H9 (cell line): ENCODE measurements at regions not wholly inside any gene's neighbourhood (a gene's known extent, or its start where the extent isn't known, plus 50 kb on each side); places are given as distances from the start of the nearest gene placed in this dataset.

ENCODE experiments used
- DNase-seq: peaks from one replicate; pipeline ENCODE4 v3.0.0-alpha.2; 2017
- H2AFZ ChIP-seq: one replicate; pipeline ENCODE4 v1.6.1; 2013; ENCODE audit warnings: mild to moderate bottlenecking, low read length, control low read depth, moderate library complexity
- H2AK5ac ChIP-seq: 2 replicates; pipeline ENCODE4 v1.6.1; 2013; ENCODE audit warnings: low read length, control low read depth, mixed read lengths; ENCODE audit not compliant: insufficient read length
- H2BK120ac ChIP-seq: one replicate; pipeline ENCODE4 v1.6.1; 2013; ENCODE audit warnings: low read depth, mild to moderate bottlenecking, low read length, control low read depth, inconsistent platforms; ENCODE audit not compliant: poor library complexity, severe bottlenecking
- H2BK12ac ChIP-seq: 2 replicates; pipeline ENCODE4 v1.6.1; 2013; ENCODE audit warnings: low read length, control low read depth, mixed read lengths, low read depth; ENCODE audit not compliant: insufficient read length
- H2BK15ac ChIP-seq: 2 replicates; pipeline ENCODE4 v1.6.1; 2013; ENCODE audit warnings: low read depth, low read length, control low read depth
- H2BK20ac ChIP-seq: one replicate; pipeline ENCODE4 v1.6.1; 2013; ENCODE audit warnings: low read depth, mild to moderate bottlenecking, low read length, control low read depth, inconsistent platforms; ENCODE audit not compliant: poor library complexity, severe bottlenecking
- H2BK5ac ChIP-seq: 2 replicates; pipeline ENCODE4 v1.6.1; 2013; ENCODE audit warnings: low read length, control low read depth, mixed read lengths; ENCODE audit not compliant: insufficient read length
- H3K14ac ChIP-seq: 2 replicates; pipeline ENCODE4 v1.6.1; 2013; ENCODE audit warnings: low read length, control low read depth; ENCODE audit not compliant: insufficient read depth
- H3K18ac ChIP-seq: 2 replicates; pipeline ENCODE4 v1.6.1; 2013; ENCODE audit warnings: low read depth, mild to moderate bottlenecking, mixed read lengths, low read length, control low read depth; ENCODE audit not compliant: insufficient read length
- H3K23ac ChIP-seq: 2 replicates; pipeline ENCODE4 v1.6.1; 2013; ENCODE audit warnings: low read length, control low read depth, mixed read lengths, low read depth; ENCODE audit not compliant: insufficient read length
- H3K23me2 ChIP-seq: 2 replicates; pipeline ENCODE4 v1.6.1; 2013; ENCODE audit warnings: low read depth, mild to moderate bottlenecking, mixed read lengths, low read length, control low read depth; ENCODE audit not compliant: insufficient read length, poor library complexity, severe bottlenecking
- H3K27ac ChIP-seq: 2 replicates; pipeline ENCODE4 v1.5.1; 2013; ENCODE audit warnings: low read length, control low read depth, mixed read lengths, low read depth; ENCODE audit not compliant: insufficient read length
- H3K27me3 ChIP-seq: 2 replicates; pipeline ENCODE4 v1.6.1; 2013; ENCODE audit warnings: low read length, control low read depth, inconsistent platforms; ENCODE audit not compliant: insufficient read depth
- H3K4ac ChIP-seq: 2 replicates; pipeline ENCODE4 v1.6.1; 2013; ENCODE audit warnings: low read depth, mild to moderate bottlenecking, control low read depth, inconsistent platforms, low read length, moderate library complexity
- H3K4me1 ChIP-seq: 2 replicates; pipeline ENCODE4 v1.6.1; 2013; ENCODE audit warnings: low read length, control low read depth, inconsistent platforms; ENCODE audit not compliant: insufficient read depth
- H3K4me2 ChIP-seq: 2 replicates; pipeline ENCODE4 v1.6.1; 2013; ENCODE audit warnings: low read length, control low read depth, mixed read lengths; ENCODE audit not compliant: insufficient read length, insufficient read depth
- H3K56ac ChIP-seq: 2 replicates; pipeline ENCODE4 v1.6.1; 2013; ENCODE audit warnings: low read depth, mild to moderate bottlenecking, mixed read lengths, low read length, control low read depth; ENCODE audit not compliant: insufficient read length
- H3K79me1 ChIP-seq: 2 replicates; pipeline ENCODE4 v1.6.1; 2013; ENCODE audit warnings: low read depth, mild to moderate bottlenecking, moderate library complexity, low read length, control low read depth, inconsistent platforms; ENCODE audit not compliant: insufficient read depth, poor library complexity, severe bottlenecking
- H3K79me2 ChIP-seq: 2 replicates; pipeline ENCODE4 v1.6.1; 2013; ENCODE audit warnings: low read length, control low read depth, inconsistent platforms; ENCODE audit not compliant: insufficient read depth
- H3K9ac ChIP-seq: 2 replicates; pipeline ENCODE4 v1.6.1; 2013; ENCODE audit warnings: low read length, control low read depth, mixed read lengths; ENCODE audit not compliant: insufficient read length; ENCODE audit errors: extremely low read depth
- H3K9me3 ChIP-seq: one replicate; pipeline ENCODE4 v1.6.1; 2013; ENCODE audit warnings: low read depth, low read length, inconsistent platforms; ENCODE audit not compliant: control insufficient read depth
- H3T11ph ChIP-seq: one replicate; pipeline ENCODE4 v1.6.1; 2013; ENCODE audit warnings: mild to moderate bottlenecking, low read length, control low read depth, inconsistent platforms
- H4K20me1 ChIP-seq: one replicate; pipeline ENCODE4 v1.6.1; 2013; ENCODE audit not compliant: control insufficient read depth, insufficient read length, insufficient read depth
- H4K5ac ChIP-seq: 2 replicates; pipeline ENCODE4 v1.6.1; 2013; ENCODE audit warnings: low read depth, mild to moderate bottlenecking, mixed read lengths, low read length, control low read depth; ENCODE audit not compliant: insufficient read length
- H4K8ac ChIP-seq: replicated peaks from 2 replicates; pipeline ENCODE4 v1.6.1; 2013; ENCODE audit warnings: low read length, control low read depth, mixed read lengths, low read depth; ENCODE audit not compliant: insufficient read length
- H4K91ac ChIP-seq: 2 replicates; pipeline ENCODE4 v1.6.1; 2013; ENCODE audit warnings: low read depth, mild to moderate bottlenecking, moderate library complexity, mixed read lengths, low read length, control low read depth; ENCODE audit not compliant: insufficient read length
- H3K27ac Mint-ChIP-seq, 3 experiments: 2 replicates in 2 of 3; 3 replicates in 1 of 3; pipeline ENCODE4 v1.8.0; 2020 to 2021; ENCODE audit warnings: mixed read lengths in 3 of 3, mild to moderate bottlenecking in 1 of 3, moderate library complexity in 1 of 3
- H3K27me3 Mint-ChIP-seq: 2 replicates; pipeline ENCODE4 v1.8.0; 2021; ENCODE audit warnings: low read depth, mild to moderate bottlenecking, moderate library complexity, mixed read lengths
- H3K36me3 Mint-ChIP-seq, 3 experiments: 2 replicates in 2 of 3; 3 replicates in 1 of 3; pipeline ENCODE4 v1.8.0; 2020 to 2021; ENCODE audit warnings: low read depth in 3 of 3, mixed read lengths in 3 of 3; ENCODE audit not compliant: insufficient read depth in 1 of 3
- H3K4me1 Mint-ChIP-seq, 2 experiments: 2 replicates each; pipeline ENCODE4 v1.8.0; 2020; ENCODE audit warnings: mixed read lengths in 2 of 2
- H3K4me3 Mint-ChIP-seq, 2 experiments: 2 replicates in 1 of 2; 3 replicates in 1 of 2; pipeline ENCODE4 v1.8.0; 2020 to 2021; ENCODE audit warnings: mild to moderate bottlenecking in 2 of 2, mixed read lengths in 2 of 2, moderate library complexity in 1 of 2
- H3K9me3 Mint-ChIP-seq, 2 experiments: 2 replicates in 1 of 2; 3 replicates in 1 of 2; pipeline ENCODE4 v1.8.0; 2020; ENCODE audit warnings: mild to moderate bottlenecking in 2 of 2, mixed read lengths in 2 of 2, moderate library complexity in 1 of 2
- CTCF ChIP-seq: fragments of 200-600 bp; sonication (generic); conservative IDR thresholded peaks from 3 replicates; pipeline ENCODE4 v1.8.0; 2021; ENCODE audit warnings: antibody characterized with exemption, mild to moderate bottlenecking
- WGBS: extraction: QIAGEN DNeasy Blood & Tissue Kit; methylation state at CpG from one replicate; pipeline ENCODE4 v1.1.7; 2013; ENCODE audit warnings: missing lambda C conversion rate, low lambda C conversion rate, mixed read lengths; ENCODE audit not compliant: insufficient read length; ENCODE audit errors: extremely low coverage; 5-methylcytosine and 5-hydroxymethylcytosine counted together

DNA sequence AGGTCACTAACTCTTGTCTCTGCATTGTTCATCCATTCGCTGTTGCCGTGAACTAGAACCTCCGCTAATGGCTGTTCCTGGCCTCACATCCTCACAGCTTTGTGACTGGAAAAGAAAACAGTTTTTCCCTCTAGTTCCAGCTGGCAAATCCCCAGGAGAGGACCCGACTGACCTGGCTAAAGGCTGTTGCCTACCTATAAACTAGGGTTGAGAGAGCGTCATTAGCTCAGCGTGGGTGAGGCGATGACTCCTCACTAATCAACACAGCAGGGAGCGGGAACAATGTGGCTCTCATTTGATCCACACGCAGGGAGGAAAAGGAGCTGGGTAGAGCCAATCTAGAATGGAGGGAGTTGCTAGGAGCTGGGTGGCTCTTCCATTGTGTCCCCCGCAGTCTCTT, 282.1 kb upstream of the IRX5 start:
- Mint-ChIP-seq H3K4me1 (peaks cover 43 to 54% of the 10 kb centered on the region in 2 experiments), H3K27ac (no peak overlapping the region)

More for the DNA sequence above, 282.1 kb upstream of the IRX5 start:
- H3K4me2 ChIP-seq = no peak overlapping the region
- TF ChIP-seq CTCF = no peak
- no peak overlapping the region for H2BK15ac ChIP-seq
- H4K8ac ChIP-seq = no peak overlapping the region
- H3T11ph ChIP-seq = no peak overlapping the region
- H3K27me3 Mint-ChIP-seq = peaks cover 56% of the 10 kb centered on the region
- H2BK12ac ChIP-seq = no peak overlapping the region
- H3K9me3 Mint-ChIP-seq = no peaks in the 10 kb centered on the region; a peak in 2 of 5 replicates
- peaks cover 0 to 2% (median 0%) of the 10 kb centered on the region in 3 experiments; a peak in 1 of 7 replicates for H3K36me3 Mint-ChIP-seq
- no peak overlapping the region for H3K4me3 Mint-ChIP-seq
- no peak overlapping the region for H3K4ac ChIP-seq
- H3K14ac ChIP-seq = no peak overlapping the region
- no peak overlapping the region for H3K18ac ChIP-seq
- H3K56ac ChIP-seq = no peak overlapping the region
- no peaks in the 10 kb centered on the region for H3K23me2 ChIP-seq
- H3K9me3 ChIP-seq = no peaks in the 10 kb centered on the region
- H3K27me3 ChIP-seq = peaks cover 13% of the 10 kb centered on the region; the same call in 1 of the 2 replicates
- H4K20me1 ChIP-seq = no peaks in the 10 kb centered on the region
- no peak overlapping the region for H2BK120ac ChIP-seq
- no peak overlapping the region for H4K91ac ChIP-seq
- no peaks in the 10 kb centered on the region for H3K79me2 ChIP-seq
- no peak overlapping the region for H2AK5ac ChIP-seq
- no peak overlapping the region for H2BK20ac ChIP-seq
- no peak overlapping the region for H4K5ac ChIP-seq
- DNase-seq = no peak
- no CpG with 5 or more reads among the region's 10 CpGs for WGBS
- no peak overlapping the region for H2BK5ac ChIP-seq
- no peak overlapping the region for H2AFZ ChIP-seq
- no peak overlapping the region for H3K9ac ChIP-seq
- no peak overlapping the region for H3K23ac ChIP-seq
- peaks cover 4% of the 10 kb centered on the region; the same call in 1 of the 2 replicates for H3K4me1 ChIP-seq
- no peaks in the 10 kb centered on the region for H3K79me1 ChIP-seq
- no peak overlapping the region for H3K27ac ChIP-seq
